OCI-LY7 (cell line): ENCODE measurements at regions not wholly inside any gene's neighbourhood (a gene's known extent, or its start where the extent isn't known, plus 50 kb on each side); places are given as distances from the start of the nearest gene placed in this dataset.

ENCODE experiments used
- BruUV-seq: library from RNA; stranded (reverse); fragments of 400-500 nt; replicated peaks from 2 replicates; lab custom pipeline; 2021; lab: Mats Ljungman, UMichigan
- CTCF ChIA-PET: fragments of 300-600 bp; sonication (Branson Sonifier 250); formaldehyde crosslinking; loops from one replicate; lab custom pipeline; 2022; ENCODE audit warnings: antibody characterized with exemption; ENCODE audit not compliant: unreplicated experiment; lab: Charles Lee
- POLR2A ChIA-PET: fragments of 300-600 bp; sonication (Branson Sonifier 250); formaldehyde crosslinking; loops from one replicate; lab custom pipeline; 2022; ENCODE audit warnings: antibody characterized with exemption; lab: Charles Lee
- DNase-seq: peaks from one replicate; pipeline ENCODE4 v3.0.0-alpha.2; 2015; ENCODE audit warnings: low spot score
- H2AFZ ChIP-seq: fragments of 200-600 bp; sonication (generic), shearing (Covaris generic); 2 replicates; pipeline ENCODE4 v1.6.1; 2014; ENCODE audit warnings: mild to moderate bottlenecking, antibody characterized with exemption, low read length, moderate library complexity
- H3K27ac ChIP-seq: fragments of 200-600 bp; sonication (generic); 2 replicates; pipeline ENCODE4 v1.5.1; 2014; ENCODE audit warnings: mixed run types, low read depth, mild to moderate bottlenecking, moderate library complexity, low read length, inconsistent platforms; ENCODE audit not compliant: poor library complexity, severe bottlenecking
- H3K36me3 ChIP-seq: fragments of 200-600 bp; sonication (generic); 2 replicates; pipeline ENCODE4 v1.6.1; 2014; ENCODE audit warnings: mild to moderate bottlenecking, antibody characterized with exemption, low read length, moderate library complexity, mixed read lengths; ENCODE audit not compliant: insufficient read depth
- H3K4me1 ChIP-seq: fragments of 200-600 bp; sonication (generic); 2 replicates; pipeline ENCODE4 v1.5.1; 2014; ENCODE audit warnings: mild to moderate bottlenecking, low read length; ENCODE audit not compliant: insufficient read depth, poor library complexity, severe bottlenecking
- H3K4me2 ChIP-seq: fragments of 200-600 bp; sonication (generic); 2 replicates; pipeline ENCODE4 v1.6.1; 2014; ENCODE audit warnings: mild to moderate bottlenecking, low read length
- H3K4me3 ChIP-seq: fragments of 200-600 bp; sonication (generic); 2 replicates; pipeline ENCODE4 v1.5.1; 2014; ENCODE audit warnings: mild to moderate bottlenecking, low read depth, low read length; ENCODE audit not compliant: poor library complexity, severe bottlenecking
- H3K79me2 ChIP-seq: fragments of 200-600 bp; sonication (generic); 2 replicates; pipeline ENCODE4 v1.6.1; 2016; ENCODE audit warnings: low read depth, mild to moderate bottlenecking, low read length, moderate library complexity, mixed read lengths; ENCODE audit not compliant: insufficient read depth
- H3K9me2 ChIP-seq: fragments of 200-600 bp; sonication (generic); 2 replicates; pipeline ENCODE4 v1.6.1; 2016; ENCODE audit warnings: mild to moderate bottlenecking, low read length, mixed read lengths; ENCODE audit not compliant: insufficient read depth
- H3K9me3 ChIP-seq: fragments of 200-600 bp; sonication (generic); 2 replicates; pipeline ENCODE4 v1.6.1; 2014; ENCODE audit warnings: mild to moderate bottlenecking, mixed run types, low read length, mixed read lengths
- H4K20me1 ChIP-seq: fragments of 200-600 bp; sonication (generic); 2 replicates; pipeline ENCODE4 v1.6.1; 2014; ENCODE audit warnings: mild to moderate bottlenecking, antibody characterized with exemption, low read length, moderate library complexity, mixed read lengths; ENCODE audit not compliant: insufficient read depth
- EZH2phosphoT487 ChIP-seq: fragments of 200-600 bp; sonication (generic); IDR thresholded peaks from 2 replicates; pipeline ENCODE4 v1.6.1; 2018; ENCODE audit warnings: low read depth, borderline replicate concordance, mild to moderate bottlenecking, mixed run types, antibody characterized with exemption, low read length, moderate library complexity, mixed read lengths
- intact Hi-C: fragments of 100-400 bp; cut with micrococcal nuclease; formaldehyde crosslinking; loops from one replicate; pipeline ENCODE4 v1.10.0; 2022; ENCODE audit not compliant: unreplicated experiment
- TF ChIP-seq, protein P1 (sequence below): fragments of 200-600 bp; sonication (generic); conservative IDR thresholded peaks from 2 replicates; pipeline ENCODE4 v1.5.1; 2014; ENCODE audit warnings: mild to moderate bottlenecking, antibody characterized with exemption, low read length, moderate library complexity, mixed read lengths

DNA sequence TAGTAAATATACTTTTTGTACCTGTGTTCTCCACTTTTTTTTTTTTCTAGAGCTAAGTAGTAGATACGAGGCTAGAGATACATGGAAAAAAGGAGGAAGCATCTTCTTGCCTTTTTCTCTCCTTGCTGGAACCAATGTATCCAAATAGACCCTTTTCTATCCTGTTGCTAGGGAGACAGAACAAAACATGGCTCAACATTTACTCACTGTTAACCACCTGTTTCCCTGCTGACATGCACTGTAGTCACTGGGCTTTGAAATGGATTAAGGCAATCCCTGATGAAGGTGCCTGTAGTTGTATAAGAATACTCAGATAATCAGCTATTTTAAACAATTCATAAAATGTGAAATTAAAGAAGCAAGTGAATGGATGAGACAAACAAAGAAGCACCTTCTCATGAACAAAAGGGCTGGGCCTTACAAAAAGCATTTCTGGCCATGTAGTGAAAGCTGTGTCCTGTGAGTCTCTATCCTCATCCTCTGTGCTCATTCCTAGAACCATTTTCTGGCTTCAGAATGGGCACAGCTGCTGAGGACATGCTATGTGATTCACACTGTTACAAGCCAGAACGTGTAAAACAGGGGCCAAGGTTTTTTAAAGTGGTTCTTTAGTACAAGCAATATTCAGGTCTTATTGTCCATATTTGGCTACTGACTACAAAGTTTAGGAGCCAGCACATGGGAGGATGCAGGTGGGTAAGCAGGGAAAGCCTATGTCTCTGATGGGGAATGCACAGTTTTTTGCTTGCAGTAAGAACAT is 100.4 kb upstream of the NDN start:
- Histone ChIP-seq H3K36me3 (no peaks in the 10 kb centered on the region), H3K4me1 (no peaks in the 10 kb centered on the region), H3K79me2 (no peaks in the 10 kb centered on the region), H2AFZ (no peak overlapping the region), H3K27ac (no peak overlapping the region), H3K9me2 (no peaks in the 10 kb centered on the region), H3K9me3 (no peaks in the 10 kb centered on the region), H3K4me2 (no peak overlapping the region), H3K4me3 (no peak overlapping the region), H4K20me1 (no peaks in the 10 kb centered on the region)
- ChIA-PET POLR2A (no interaction called here), CTCF (no interaction called here)
- no peak for DNase-seq
- intact Hi-C loops, result no loop called here
- no TSS peak for BruUV-seq
- no peak for TF ChIP-seq EZH2phosphoT487
- TF ChIP-seq, protein P1, sequence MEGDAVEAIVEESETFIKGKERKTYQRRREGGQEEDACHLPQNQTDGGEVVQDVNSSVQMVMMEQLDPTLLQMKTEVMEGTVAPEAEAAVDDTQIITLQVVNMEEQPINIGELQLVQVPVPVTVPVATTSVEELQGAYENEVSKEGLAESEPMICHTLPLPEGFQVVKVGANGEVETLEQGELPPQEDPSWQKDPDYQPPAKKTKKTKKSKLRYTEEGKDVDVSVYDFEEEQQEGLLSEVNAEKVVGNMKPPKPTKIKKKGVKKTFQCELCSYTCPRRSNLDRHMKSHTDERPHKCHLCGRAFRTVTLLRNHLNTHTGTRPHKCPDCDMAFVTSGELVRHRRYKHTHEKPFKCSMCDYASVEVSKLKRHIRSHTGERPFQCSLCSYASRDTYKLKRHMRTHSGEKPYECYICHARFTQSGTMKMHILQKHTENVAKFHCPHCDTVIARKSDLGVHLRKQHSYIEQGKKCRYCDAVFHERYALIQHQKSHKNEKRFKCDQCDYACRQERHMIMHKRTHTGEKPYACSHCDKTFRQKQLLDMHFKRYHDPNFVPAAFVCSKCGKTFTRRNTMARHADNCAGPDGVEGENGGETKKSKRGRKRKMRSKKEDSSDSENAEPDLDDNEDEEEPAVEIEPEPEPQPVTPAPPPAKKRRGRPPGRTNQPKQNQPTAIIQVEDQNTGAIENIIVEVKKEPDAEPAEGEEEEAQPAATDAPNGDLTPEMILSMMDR, result no peak

DNA sequence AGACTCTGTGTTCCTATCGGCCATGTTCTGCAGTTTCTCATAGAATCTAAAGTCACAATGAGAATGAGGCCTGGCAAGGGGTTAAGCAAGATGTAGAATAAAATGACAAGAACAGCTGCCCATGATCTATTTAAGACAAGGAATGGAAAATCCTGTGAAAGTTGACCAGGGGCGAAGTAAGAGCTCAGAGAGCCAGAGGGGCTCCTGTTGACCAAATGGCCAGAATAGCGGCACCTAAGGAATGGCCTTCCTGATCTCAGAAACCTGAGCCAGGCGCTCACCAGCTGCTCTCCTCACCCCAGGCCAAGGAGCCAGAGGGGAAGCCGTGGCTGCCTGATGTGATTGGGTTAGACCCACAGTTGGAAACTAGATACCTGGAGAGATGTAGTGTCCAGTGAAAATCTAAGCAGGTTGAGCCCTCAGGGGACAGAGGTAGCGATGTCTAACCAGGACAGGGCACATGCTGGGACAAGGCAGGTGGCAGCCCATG is 106.1 kb upstream of the NDN start:
- no peak overlapping the region for H3K4me2 ChIP-seq
- no TSS peak for BruUV-seq
- H3K27ac ChIP-seq, result no peak overlapping the region
- H4K20me1 ChIP-seq, result no peaks in the 10 kb centered on the region
- H3K36me3 ChIP-seq, result no peaks in the 10 kb centered on the region
- H2AFZ ChIP-seq, result no peak overlapping the region
- intact Hi-C loops, result no loop called here
- ChIA-PET POLR2A (no interaction called here), CTCF (interaction anchor here (0.6 kb wide), 1 partner anchor 11 kb away, joined by 3 read pairs; no protein-coding TSS in a partner anchor)
- H3K9me3 ChIP-seq, result no peaks in the 10 kb centered on the region
- TF ChIP-seq, protein P1, result no peak
- TF ChIP-seq EZH2phosphoT487, result no peak
- DNase-seq, result no peak
- no peak overlapping the region for H3K4me3 ChIP-seq
- no peaks in the 10 kb centered on the region for H3K79me2 ChIP-seq
- H3K4me1 ChIP-seq, result no peaks in the 10 kb centered on the region
- no peaks in the 10 kb centered on the region for H3K9me2 ChIP-seq

DNA sequence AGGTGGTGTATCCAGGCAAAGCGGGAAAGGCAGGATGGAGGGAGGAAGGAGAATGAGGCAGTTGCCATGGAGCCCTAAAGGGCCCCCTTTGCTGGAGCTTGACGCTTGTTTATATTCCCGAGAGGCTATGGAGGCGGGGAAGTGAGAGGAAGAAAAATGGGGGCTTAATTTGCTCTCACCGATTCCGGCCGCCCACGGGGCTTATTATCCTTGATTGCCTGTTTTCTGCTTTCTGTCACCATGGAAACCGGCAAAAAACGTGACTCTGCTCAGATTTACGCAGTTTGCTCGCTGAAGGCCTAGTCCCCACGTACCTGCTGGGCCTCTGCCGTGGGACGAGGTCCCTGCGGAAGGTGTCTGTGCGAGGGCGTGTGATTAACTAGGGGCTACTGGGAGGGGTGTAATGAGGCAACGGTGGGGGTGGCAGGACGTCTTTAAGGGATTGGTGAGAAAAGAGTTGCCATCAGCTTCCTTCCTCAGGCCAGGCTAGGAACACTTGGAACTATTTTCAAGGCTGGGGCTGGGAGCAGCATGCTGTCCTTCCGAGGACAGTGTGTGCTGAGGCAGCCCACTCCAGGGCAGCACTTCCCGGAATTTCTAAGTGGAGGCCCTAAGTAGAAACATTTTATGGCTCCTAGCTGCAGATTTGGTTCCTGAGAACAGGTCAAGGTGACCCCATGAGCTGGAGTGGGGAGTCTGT is 110.8 kb upstream of the NDN start:
- BruUV-seq, result no TSS peak
- H3K36me3 ChIP-seq, result no peaks in the 10 kb centered on the region
- no peaks in the 10 kb centered on the region for H3K9me3 ChIP-seq
- H3K4me2 ChIP-seq, result no peak overlapping the region
- TF ChIP-seq, protein P1, result no peak
- no peak for TF ChIP-seq EZH2phosphoT487
- no peak for DNase-seq
- intact Hi-C loops, result no loop called here
- H3K4me3 ChIP-seq, result no peak overlapping the region
- H4K20me1 ChIP-seq, result no peaks in the 10 kb centered on the region
- POLR2A ChIA-PET, result no interaction called here
- no peak overlapping the region for H2AFZ ChIP-seq
- H3K9me2 ChIP-seq, result no peaks in the 10 kb centered on the region
- H3K79me2 ChIP-seq, result no peaks in the 10 kb centered on the region
- H3K4me1 ChIP-seq, result no peaks in the 10 kb centered on the region
- no peak overlapping the region for H3K27ac ChIP-seq
- CTCF ChIA-PET, result no interaction called here
